Upper lobe of right lung (tissue), 1 donor: ENCODE measurements at regions not wholly inside any gene's neighbourhood (a gene's known extent, or its start where the extent isn't known, plus 50 kb on each side); places are given as distances from the start of the nearest gene placed in this dataset.

Source experiments
- ATAC-seq: fragments of 200-7000 bp; cut with Tn5 transposase; one replicate; pipeline ENCODE4 v1.9.1; 2020; ENCODE audit warnings: mild to moderate bottlenecking, moderate library complexity
- DNase-seq: peaks from one replicate; pipeline ENCODE4 v3.0.0-alpha.2; 2020
- H3K27ac ChIP-seq: fragments of 200-600 bp; one replicate; pipeline ENCODE4 v1.8.0; 2022
- H3K27me3 ChIP-seq: fragments of 200-600 bp; one replicate; pipeline ENCODE4 v1.8.0; 2022; ENCODE audit warnings: mild to moderate bottlenecking
- H3K36me3 ChIP-seq: fragments of 200-600 bp; one replicate; pipeline ENCODE4 v1.8.0; 2022
- H3K4me1 ChIP-seq: fragments of 200-600 bp; one replicate; pipeline ENCODE4 v1.8.0; 2022
- H3K4me3 ChIP-seq: fragments of 200-600 bp; one replicate; pipeline ENCODE4 v1.8.0; 2022; ENCODE audit warnings: mild to moderate bottlenecking
- H3K9me3 ChIP-seq: fragments of 200-600 bp; one replicate; pipeline ENCODE4 v1.8.0; 2022
- CTCF ChIP-seq: fragments of 200-600 bp; IDR thresholded peaks from one replicate; pipeline ENCODE4 v1.8.0; 2022; ENCODE audit warnings: antibody characterized with exemption
- intact Hi-C: fragments of 100-400 bp; cut with DNase I; formaldehyde crosslinking; loops from one replicate; pipeline ENCODE4 v1.11.0; 2022
- donor health status: DM: no; HTN: yes; CAD: no; lungs with severe emphysema.

GRCh38 chr1:187819086-187819485, 990.3 kb downstream of the PLA2G4A start:
- TF ChIP-seq CTCF = no peak
- Histone ChIP-seq H3K9me3 (peaks cover 5% of the 10 kb centered on the region), H3K36me3 (no peaks in the 10 kb centered on the region), H3K4me3 (no peak overlapping the region), H3K27ac (no peak overlapping the region), H3K27me3 (no peaks in the 10 kb centered on the region), H3K4me1 (no peaks in the 10 kb centered on the region)
- ATAC-seq (no peak), DNase-seq (no peak)
- intact Hi-C loops = no loop called here

DNA sequence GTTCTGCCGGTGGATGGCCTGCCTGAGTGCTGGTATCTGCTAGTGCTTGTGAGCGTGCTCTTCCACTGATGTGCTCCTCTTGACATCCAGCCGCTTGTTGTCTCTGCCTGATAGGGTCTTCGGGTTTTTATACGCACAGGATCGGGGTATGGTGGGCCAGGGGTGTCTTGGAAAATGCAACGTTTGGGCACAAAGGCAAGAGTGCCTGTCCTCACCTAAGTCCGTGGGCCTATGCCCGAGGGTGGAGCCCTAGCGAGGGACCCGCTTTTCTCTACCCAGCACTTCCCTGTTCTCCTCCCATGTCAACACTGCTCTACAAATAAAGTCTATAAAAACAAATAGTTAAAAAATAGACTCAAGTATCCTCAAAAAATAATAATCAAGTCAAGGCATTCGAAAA, 1007.8 kb downstream of the PLA2G4A start:
- TF ChIP-seq CTCF = no peak
- Histone ChIP-seq H3K4me1 (no peaks in the 10 kb centered on the region), H3K4me3 (no peak overlapping the region), H3K27me3 (no peaks in the 10 kb centered on the region), H3K27ac (no peak overlapping the region), H3K36me3 (no peaks in the 10 kb centered on the region), H3K9me3 (no peaks in the 10 kb centered on the region)
- DNase-seq (no peak), ATAC-seq (no peak)
- intact Hi-C loops = no loop called here

GRCh38 chr1:187837787-187838186, 1009.0 kb downstream of the PLA2G4A start:
- Histone ChIP-seq H3K4me3 (no peak overlapping the region), H3K36me3 (no peaks in the 10 kb centered on the region), H3K27me3 (no peaks in the 10 kb centered on the region), H3K9me3 (no peaks in the 10 kb centered on the region), H3K27ac (no peak overlapping the region), H3K4me1 (no peaks in the 10 kb centered on the region)
- TF ChIP-seq CTCF = no peak
- DNase-seq = no peak
- intact Hi-C loops = no loop called here
- ATAC-seq = no peak

GRCh38 chr1:187838335-187839293, 1009.9 kb downstream of the PLA2G4A start:
- Histone ChIP-seq H3K4me1 (no peaks in the 10 kb centered on the region), H3K4me3 (no peak overlapping the region), H3K27me3 (no peaks in the 10 kb centered on the region), H3K27ac (no peak overlapping the region), H3K36me3 (no peaks in the 10 kb centered on the region), H3K9me3 (no peaks in the 10 kb centered on the region)
- no peak for TF ChIP-seq CTCF
- DNase-seq (no peak), ATAC-seq (no peak)
- intact Hi-C loops = no loop called here

DNA sequence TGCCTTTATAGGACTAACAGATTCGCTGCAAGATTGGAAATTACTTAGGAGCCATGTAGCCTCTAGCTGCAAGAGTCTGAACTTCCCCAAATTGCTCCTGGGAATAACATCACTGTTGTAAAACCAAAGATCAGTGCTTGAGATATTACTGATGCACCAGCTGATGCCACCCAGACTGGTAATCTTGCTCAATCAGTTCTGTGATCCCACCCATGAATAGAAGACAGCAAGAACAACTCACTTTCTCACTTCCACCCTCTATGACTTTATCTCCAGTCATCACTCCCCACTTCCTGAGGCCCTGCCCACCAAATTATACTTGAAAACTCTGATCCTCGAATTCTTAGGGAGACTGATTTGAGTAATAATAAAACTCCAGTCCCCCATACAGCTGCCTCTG, 1011.1 kb downstream of the PLA2G4A start:
- ATAC-seq (no peak), DNase-seq (no peak)
- H3K36me3 ChIP-seq = no peaks in the 10 kb centered on the region
- intact Hi-C loops = no loop called here
- no peak overlapping the region for H3K27ac ChIP-seq
- H3K4me1 ChIP-seq = no peaks in the 10 kb centered on the region
- no peaks in the 10 kb centered on the region for H3K9me3 ChIP-seq
- no peaks in the 10 kb centered on the region for H3K27me3 ChIP-seq
- H3K4me3 ChIP-seq = no peak overlapping the region
- no peak for TF ChIP-seq CTCF
